GM18499 (cell line): ENCODE measurements at regions not wholly inside any gene's neighbourhood (a gene's known extent, or its start where the extent isn't known, plus 50 kb on each side); places are given as distances from the start of the nearest gene placed in this dataset.
A peak's percentile ranks its signal among the peaks of the same experiment; 100 is the strongest.

ENCODE experiments used
- ATAC-seq: cut with Tn5 transposase; IDR thresholded peaks from one replicate; pipeline ENCODE4 v1.9.1; 2021; ENCODE audit warnings: moderate number of reproducible peaks; ENCODE audit not compliant: insufficient read depth, unreplicated experiment

DNA sequence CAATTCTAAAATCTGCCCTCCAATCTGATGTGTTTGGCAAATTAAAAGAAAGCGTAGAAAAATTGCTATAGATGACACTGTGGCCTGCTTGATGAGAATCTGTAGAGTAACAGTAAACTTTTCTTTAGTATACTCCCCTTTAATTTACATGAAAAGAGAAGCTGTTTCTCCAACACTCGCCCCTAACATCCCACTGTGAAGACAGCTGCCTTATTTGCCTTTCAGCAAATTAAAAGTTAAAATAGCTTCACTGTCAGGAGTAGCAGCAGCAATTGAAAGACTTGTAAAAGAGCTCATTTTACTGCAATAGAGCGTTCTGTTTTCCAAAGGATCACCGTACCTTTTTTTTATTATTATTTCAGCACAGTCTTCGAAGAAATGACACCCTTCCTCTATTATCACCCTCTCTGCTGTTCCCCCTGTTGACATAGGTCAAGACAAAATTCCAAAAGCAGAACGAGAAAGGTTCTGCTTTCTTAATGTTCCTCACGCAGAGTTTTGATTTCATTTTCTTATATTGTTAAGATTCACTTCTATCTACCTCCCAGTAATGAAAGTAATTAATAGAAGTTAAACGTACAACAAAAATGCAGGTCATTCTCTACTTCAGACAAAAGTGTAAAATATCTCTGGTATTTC lies 153.5 kb upstream of the USP15 start:
- no peak for ATAC-seq

DNA sequence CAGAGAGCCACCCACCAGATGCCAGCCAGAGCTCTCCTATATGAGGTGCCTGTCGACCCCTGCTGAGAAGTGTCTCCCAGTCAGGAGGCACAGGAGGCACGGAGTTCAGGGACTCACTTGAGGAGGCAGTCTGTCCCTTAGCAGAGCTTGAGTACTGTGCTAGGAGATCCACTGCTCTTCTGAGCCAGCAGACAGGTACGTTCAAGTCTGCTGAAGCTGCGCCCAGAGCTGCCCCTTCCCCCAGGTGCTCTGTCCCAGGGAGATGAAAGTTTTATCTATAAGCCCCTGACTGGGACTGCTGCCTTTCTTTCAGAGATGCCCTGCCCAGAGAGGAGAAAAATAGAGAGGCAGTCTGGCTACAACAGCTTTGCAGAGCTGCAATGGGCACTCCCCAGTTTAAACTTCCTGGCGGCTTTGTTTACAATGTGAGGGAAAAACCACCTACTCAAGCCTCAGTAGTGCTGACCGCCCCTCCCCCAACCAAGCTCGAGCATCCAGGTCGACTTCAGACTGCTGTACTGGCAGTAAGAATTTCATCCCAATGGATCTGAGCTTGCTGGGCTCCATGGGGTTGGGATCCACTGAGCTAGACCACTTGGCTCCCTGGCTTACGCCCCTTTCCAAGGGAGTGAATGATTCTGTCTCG lies 146.7 kb upstream of the USP15 start:
- no peak for ATAC-seq

DNA sequence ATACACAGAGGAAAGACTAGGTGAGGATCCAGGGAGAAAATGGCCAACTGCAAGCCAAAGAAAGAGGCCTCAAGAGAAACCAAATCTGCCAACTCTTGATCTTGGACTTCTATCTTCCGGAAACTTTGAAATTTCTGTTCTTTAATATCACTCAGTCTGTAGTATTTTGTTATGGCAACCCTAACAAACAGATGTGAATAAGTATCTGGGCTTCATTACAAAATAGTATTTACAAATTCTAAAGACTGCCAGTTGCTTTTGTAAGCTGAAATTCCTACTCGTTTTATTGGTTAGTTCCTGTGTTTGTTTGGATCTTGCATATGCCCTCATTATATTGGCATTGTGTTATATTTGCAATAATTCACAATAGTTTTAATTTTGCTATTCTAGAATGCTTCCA lies 143.2 kb upstream of the USP15 start:
- no peak for ATAC-seq

DNA sequence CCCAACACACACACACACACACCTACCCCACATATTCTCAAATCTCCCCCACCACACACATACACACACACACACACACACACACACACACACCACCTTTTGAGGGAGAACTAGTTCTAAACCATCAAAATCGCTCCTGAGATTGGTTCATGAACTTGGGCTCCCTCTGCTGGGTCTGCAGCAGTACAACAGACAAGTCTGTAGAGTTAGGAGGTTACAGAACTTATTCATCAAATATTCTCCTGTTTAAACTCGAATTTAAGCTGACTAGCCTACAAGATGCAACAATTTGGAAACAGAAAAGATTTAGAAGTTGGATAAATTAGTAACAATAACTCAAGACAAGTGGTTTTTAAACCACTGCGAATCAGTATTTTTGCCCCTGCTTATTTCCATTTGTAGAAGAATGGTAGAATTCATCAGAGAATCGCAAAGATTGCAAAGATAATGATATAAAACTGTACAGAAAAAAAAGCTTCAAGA lies 136.4 kb upstream of the USP15 start:
- ATAC-seq = peak; percentile 71

DNA sequence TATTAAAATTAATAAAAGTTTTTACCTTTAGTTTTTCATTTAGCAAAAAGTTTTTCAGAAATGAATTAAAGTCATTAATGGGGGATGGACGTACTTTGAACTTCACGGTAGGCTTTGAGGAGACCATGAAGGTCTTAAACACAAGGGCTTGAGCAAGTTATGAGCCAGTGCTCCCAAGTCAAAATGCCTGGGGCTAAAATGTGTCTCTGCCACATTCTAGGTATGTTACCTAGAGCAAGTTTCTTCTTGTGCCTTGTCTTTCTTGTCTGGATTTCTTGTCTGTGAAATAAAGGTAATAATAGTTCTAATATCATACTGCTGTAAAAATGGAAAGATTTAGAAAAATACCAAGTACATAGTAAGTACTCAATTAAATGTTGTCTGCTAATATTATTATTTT lies 132.7 kb upstream of the USP15 start:
- no peak for ATAC-seq

DNA sequence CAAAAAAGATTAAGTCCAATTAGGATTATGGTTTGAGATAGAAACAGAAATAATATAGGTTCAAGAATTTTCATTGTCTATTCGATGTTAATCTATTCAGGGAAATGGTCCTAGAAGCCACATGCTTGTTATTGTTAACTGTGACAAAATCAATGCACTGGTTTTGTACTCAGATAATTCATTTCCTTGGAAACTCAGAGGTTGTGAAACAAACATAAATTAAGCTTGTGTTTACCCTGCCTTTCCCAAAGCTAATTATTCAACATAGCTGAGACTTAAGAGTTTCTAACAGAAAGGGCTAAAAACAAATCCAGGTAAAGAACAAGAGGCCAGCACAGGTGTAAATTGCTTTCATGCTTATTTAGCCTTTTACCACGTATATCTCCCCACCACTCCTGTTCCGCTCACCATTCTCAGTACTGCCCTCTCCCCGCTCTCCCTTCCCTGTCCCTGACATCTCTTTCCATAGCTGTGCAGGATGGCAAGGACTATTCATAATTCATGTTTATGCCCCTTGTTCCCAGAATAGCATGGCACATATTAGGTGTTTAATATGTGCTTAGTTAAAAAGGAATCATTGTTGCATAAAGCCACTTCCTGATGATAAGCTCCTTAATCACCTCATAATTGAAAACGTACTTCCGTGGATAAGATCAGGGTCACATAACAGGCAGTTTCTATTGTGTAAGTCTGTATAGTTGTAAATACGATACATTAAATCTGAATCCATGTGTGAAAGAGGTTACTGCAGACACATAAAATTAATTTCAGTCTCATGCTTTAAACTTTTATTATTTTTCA lies 131.8 kb upstream of the USP15 start:
- no peak for ATAC-seq

DNA sequence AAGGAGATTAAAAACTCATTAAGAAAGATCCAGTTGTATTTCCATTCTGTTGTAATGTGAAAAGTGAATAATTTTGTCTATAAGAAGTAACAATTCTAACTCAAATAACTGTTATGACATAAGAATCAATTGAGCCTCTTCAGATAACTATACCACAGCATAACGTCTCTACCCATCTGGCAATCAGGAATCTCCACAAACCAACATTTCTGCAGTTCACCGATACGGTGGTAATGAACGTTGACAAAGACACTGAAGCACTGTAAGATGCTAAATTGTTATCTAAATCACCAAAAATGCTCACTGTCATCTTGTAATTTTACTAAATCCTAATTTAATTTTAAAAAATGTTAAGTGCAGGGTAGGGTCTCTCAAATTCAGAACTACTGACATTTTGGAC lies 130.9 kb upstream of the USP15 start:
- ATAC-seq = no peak

DNA sequence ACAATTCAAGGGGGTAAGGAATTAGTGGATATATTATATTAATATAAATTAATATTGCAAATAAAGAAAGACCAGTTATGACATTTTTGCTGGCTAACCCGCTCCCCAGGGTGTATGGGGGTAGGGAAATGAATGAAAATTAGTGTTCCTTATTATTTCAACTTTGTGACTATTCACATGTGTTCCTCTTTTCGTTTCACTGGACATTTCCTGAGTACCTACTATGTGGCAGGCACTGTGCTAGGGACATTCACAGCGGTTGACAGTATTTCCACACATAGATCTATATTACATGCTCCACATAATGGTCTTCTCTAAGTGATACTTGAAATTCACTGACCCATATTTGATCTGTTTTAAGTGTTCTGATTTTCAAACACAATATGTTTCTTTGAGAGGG lies 129.8 kb upstream of the USP15 start:
- ATAC-seq = no peak

DNA sequence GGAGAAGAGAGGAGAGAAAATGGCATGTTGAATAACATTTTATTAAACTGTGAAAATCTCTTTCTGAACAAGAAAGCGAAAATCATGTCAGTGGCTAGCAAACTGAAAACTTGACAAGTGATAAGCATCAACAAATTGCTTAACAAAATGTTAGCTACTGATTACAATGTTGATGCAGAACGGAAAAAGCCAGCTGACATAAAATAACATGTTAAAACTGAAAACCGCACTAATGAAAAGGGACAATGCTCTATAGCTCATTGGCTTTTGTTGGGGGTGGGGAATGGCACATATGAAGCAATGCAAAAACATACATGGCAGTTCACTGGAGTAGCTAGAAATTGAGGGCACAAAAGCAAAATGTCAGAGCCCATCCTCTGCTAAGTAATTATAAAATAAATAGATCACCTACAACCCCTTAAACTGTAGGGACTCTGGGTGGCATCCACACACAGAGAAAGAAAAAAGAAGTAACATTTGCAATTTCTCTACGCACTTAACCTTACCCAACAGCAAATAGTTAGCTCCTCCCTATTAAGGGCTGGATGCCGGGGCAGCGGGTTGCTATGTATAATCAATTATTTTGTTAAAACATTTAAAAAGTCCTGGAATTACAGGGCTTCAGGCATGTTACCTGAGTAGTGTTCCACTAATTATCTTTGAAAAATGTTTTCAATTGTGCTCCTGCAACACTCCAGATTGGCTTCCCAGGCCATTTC lies 129.2 kb upstream of the USP15 start:
- ATAC-seq = no peak

DNA sequence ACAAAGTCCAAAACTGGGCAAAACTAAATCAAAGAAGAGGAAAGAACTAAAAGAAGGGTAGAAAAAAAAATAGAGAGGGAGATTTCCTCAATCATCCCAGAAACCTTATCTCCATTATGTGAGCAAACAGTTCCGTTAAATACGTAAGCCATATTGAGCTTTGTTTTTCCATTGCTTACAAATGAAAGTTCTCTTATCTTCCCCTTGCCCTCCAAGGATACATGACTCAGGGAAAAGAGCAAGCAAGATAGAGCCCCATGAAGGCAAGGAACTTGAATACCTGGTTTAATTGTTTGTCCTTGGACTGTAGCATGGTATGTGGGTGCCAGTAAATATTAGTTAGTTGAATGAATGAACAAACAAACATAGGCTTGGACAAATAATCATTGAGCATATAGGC lies 126.8 kb upstream of the USP15 start:
- no peak for ATAC-seq

DNA sequence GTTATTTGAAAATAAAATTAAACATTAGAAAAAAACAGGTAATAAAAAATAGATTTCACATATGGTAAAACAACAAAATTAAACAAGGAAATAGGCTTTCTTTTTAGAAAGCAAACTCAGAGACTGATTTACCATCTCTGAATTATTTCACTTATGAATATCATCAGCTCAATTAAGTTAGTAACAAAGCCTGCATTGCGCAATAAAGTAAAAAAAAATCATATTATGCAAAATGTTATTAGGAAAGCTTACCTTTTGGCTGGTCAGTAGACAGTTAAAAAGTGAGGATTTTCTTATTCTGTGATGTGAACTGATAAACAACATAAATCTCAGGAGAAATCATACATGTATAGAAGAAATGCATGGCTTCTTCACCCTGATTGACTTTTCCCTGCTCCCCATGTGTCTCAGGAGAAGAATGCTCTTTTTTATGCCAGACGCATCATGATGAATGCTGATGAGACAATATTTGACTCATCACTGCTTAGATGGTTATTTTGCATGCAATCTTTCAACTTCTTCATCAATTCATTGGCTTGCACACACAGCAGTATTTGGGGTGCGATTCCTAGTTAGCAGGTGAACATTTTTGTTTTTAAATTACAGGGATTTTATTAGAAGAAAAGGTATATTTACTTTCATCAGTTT lies 124.5 kb upstream of the USP15 start:
- ATAC-seq = no peak

DNA sequence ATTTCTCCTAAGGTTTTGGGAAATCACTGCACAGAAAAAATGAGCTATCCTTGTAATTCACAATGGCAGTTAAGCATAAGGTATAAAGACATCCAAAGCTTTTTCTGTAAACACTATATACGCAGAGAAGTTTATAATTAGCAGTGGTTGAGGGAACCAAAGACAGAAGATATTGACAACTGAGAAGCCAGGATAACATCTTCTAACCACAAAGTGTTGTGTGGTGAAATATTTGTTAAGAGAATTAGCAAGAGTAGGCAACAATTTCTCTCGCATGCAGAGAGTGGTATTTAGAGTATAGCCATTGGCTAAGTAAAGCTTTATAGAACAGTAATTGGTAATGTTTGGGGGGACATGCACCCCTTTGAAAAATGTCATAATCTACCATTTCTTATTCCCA lies 123.7 kb upstream of the USP15 start:
- no peak for ATAC-seq

DNA sequence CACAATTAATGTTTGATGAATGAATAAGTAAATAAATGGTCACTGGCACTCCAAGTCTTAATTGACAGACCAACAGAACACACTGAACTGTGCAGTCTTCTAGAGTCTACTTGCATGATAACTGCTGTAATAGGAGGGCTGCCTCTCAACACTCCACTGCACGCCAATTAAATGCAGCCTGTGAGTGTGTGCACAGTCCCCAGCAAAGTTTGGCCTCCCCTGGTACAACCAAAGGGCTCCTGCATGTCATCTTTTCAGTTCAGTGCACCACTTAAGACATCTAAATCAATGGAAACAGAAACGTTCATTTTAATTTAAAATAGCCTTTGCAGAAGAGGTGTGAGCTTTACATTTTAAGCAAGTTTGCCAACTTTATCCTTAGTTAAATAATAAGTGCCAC lies 121.7 kb upstream of the USP15 start:
- ATAC-seq = no peak

DNA sequence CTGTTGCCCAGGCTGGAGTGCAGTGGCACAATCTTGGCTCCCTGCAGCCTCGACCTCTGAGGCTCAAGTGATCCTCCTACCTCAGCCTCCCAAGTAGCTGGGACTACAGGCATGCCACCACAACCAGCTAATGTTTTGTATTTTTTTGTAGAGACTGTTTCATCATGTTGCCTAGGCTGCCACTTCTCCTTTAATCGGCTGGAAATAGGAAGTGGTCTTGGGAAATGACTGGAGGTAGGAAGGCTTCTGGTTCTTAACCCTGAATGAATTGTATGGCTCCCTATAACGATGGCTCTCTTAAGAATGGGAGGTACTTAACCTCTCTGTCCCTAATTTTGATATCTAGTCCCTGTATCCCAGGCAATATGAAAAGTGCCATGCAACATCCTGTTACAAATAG lies 113.9 kb upstream of the USP15 start:
- ATAC-seq = no peak

DNA sequence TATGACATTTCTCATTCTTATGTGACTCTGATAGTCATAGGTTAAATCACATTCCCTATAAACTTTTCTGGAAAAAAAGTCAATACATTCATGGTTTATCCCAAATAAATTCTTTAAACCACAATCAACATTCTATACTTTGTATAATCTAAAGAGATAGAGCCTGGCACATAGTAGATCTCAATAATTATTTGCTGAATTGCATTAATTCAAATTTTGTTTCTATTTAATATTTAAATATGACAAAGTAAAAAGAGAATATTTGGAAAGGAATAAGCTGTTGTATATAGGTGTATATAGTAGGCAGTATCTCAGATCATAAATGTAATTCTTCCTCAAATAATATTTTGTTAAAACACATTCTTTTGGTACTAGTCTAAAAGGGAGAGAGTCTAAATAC lies 102.2 kb upstream of the USP15 start:
- no peak for ATAC-seq

DNA sequence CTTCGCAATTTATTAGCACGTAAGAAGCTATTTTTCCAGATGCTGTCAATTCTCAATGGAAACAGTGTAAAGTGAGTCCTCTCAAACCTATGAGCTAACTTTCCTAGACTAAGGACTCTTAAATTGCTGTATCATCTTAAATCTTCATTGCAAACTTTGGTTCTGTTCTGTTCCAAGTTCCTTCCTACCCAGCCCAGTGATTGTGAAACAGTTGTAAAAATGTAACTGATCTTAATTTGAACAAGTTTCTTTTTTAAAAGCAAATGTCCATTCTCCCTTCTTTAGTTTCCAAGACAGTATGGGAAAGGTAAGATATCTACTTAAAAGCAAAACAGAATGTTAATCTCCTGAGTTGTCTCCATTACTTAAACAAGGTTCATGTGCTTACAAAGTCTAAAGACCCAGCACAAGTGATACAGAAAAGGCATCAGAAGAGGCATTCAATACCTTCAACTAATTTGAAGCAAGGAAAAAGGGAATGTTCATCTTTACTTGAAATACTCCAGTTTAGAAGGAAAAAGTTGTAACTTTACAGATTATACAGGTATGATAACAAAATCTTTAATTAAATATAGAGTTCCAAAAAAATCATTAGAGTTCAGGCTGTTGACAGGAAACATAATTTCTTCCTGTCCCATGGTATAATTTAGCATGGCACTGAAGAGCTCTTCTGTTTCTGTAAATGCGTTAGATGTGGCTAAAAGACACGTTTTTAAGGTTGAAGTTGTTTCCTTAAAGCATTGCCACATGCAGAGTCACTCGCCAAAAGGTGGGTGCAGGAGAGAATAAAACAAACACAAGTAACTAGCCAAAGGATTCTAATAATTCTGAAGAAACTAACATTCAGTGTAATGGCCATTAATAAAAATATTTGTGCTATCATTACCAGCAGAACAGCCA lies 101.5 kb upstream of the USP15 start:
- ATAC-seq = no peak

DNA sequence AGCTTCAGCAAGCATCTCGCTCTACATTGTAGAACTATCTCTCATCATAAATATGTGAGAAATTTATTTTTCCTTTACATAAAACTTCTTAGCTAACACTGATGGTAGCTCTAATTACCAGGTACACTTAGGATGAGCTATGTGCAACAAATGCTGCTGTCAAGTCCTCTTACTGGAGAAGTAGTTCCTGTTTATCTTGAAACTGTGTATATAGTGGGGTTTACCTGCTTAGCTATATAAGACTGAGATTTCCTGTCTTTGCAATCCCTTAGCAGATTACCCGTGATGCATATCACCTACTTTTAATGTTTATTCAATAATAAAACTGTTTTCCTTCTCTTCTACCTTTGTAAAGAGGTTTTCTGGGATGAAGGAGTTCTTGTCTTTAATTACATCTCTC lies 98.0 kb upstream of the USP15 start:
- no peak for ATAC-seq

DNA sequence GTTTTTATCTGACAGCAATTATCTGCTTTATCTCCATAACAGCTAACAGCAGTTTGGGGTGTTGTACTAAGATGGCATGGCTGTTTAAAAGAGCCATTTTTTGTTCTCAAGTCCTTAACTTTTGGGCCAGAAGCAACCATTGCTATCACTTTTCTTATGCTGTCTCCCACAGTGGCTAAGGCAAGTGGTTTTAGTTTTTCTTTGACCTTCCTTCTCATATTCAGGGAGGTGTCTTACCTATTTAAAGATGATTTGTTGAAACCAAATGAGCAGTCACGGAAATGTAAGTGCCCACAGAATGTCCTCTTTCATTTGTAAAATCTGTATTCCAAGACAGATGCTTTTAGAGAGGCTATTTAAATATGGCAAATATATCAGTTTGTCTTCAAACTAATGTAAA lies 96.8 kb upstream of the USP15 start:
- no peak for ATAC-seq

DNA sequence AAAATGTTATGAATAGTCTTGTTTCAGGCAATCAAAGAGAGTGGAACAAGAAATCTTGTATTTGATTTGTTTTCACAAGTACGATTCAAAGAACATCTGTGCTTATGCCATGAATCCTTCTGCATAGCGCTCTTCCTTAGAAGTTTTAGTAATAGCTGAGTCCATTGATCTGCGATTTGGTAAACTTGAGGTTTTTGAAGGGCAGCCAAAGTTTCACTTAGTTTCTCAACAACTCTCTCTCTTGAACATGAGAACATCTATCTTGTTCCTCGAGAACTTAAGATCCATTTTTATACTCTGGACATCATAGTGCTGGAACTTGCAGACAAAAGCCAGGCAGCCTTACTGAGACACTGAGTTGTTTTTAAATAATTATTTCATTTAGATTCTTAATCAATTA lies 96.2 kb upstream of the USP15 start:
- no peak for ATAC-seq
